ENCODE measurements at regions not wholly inside any gene's neighbourhood (a gene's known extent, or its start where the extent isn't known, plus 50 kb on each side); places are given as distances from the start of the nearest gene placed in this dataset.

DNA sequence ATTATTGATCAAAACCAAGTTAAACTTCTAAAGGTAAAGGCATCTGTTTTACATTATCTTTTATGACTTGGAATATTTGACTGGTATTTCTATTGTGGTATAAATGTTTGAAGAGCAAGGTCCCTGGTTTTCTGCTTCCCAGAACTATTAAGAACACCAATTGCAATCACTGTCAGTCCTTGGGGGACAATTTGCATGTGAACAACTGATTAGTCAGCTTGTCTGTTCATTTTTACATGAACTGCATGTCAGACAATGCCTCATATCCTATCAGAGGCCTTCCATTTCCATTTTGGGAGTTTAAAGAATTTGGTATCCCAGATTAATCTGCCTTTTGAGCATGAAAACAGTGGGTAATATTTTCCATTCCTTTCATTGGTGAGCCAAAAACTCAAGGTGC lies 654.9 kb upstream of the USP24 start:
- no peak for TF ChIP-seq EZH2 (IDR thresholded peaks at IDR 0.05; ENCODE audit: insufficient read depth, poor library complexity, severe bottlenecking)
- no peak for TF ChIP-seq EZH2phosphoT487 (IDR thresholded peaks at IDR 0.05; ENCODE audit: insufficient read depth, low read depth)
